Fibroblast of skin of right quadriceps (primary cell): ENCODE measurements at regions not wholly inside any gene's neighbourhood (a gene's known extent, or its start where the extent isn't known, plus 50 kb on each side); places are given as distances from the start of the nearest gene placed in this dataset.

Experiments
- DNase-seq: peaks from one replicate; pipeline ENCODE4 v3.0.0-alpha.2; 2013

DNA sequence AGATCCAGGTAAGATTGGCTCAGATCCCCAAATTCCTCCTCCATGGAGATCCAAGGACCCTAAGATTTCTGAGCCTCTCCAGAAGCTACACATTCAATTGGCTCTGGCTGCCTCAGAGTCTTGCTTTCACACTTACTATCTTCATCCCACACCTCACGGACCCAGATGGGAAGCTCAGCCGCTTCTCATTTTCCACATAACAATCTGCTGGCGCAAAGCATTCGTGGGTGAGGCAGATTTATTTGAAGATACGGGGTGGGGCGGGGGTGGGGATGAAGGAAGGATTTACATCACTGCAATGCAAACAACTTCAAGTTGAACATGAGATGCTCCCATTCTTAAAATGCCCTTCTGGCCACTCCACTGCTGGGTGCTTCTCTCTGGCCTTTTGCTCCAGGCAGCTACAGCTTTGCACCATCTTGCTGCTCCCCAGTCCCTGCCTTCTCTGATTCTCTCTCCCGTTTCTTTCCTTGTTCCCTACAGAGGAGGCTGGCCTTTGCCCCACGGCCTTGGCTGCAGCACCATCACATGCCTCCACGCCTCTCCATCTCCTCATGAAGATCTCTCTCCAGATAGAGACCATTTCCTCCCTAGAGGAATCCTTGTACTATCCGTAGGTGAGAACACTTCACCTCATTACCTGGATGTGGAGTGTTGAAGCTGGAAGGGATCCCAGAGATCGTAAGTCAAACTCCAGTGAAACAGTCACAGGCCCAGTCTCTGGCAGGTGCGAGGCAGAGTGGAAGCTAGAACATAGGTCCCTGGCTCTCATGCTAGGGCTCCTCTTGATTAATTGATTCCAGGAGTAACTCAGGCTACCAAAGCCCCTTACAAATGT is 175.9 kb downstream of the RPLP1 start:
- no peak for DNase-seq

DNA sequence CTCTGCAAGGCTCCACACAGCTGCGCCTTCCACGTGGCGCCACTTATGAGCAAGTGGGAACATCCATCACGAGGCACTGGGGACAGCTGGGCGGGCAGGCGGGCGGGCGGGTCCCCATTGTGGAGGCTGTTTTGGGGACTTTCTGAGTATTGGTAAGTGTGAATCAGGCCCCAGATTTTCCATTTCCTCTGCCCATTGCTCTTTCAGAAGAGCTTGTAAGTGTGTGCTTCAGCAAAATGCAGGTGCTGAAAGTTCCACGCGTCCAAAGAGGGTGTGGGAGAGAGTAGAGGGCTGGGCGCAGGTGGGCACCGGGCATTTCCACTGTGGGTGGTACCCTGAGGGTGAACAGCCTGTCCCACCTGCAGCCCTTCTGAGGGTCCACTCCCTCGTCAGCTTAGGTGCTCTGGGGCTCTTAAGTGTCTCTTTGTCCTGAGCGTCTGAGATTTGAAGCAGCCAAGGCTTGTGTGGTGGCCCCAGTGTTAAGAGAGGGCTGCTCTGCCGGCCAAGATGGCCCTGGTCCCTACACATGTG is 177.1 kb downstream of the RPLP1 start:
- DNase-seq: no peak

DNA sequence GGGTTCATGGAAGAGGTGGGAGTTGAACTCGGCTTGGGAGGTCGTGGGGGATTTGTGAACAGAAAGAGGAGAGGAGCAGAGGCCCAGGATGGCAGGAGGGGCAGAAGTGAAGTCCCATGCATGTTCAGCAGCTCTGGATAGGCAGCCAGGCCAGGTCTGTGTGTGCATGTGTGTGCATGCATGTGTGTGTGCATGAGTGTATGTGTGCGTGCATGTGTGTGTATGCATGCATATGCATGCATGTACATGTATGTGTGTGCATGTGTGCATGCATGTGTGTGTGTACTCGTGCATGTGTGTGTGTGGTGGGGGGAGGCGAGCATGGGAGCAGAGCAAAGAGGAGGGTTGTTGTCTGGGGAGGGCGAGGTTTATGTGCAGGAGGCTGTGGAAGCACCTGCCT is 178.4 kb downstream of the RPLP1 start:
- no peak for DNase-seq

DNA sequence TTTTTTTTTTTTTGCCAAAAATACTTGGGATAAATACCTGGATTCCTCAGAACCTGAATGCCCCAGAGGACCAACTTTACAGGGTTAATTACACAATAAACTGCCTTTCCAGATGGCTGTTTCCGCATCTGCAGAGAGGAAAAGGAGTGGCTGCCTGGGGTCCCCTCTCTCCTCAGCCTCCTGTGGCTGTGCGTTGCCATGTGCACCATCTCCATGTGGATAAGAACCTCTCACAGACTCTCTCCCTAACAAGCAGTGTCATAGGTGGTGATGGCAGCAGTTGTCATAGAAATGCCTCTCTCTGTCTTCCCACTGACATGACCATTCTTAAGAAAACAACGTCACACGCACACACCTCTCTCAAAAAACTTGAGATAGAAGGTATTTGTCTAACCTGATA is 179.4 kb downstream of the RPLP1 start:
- DNase-seq: no peak

DNA sequence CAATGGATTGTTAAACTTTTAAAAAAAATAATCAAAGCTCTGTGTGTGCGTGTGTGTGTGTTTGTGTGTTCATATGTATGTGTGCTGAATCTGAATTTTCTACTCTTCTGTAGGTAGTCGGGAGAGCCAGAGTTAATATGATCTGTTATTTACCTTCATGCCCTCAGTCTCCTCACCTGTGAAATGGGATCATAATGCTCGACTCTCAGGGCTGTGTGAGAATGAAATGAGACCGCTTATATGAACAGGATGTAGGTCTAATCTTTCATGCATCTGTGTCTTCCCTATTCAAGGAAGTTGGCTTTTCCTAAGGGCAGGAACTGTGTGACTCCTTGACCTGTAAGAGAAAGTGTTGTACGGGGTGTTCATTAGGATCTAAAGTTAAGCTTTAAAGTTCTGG is 182.2 kb downstream of the RPLP1 start:
- no peak for DNase-seq

DNA sequence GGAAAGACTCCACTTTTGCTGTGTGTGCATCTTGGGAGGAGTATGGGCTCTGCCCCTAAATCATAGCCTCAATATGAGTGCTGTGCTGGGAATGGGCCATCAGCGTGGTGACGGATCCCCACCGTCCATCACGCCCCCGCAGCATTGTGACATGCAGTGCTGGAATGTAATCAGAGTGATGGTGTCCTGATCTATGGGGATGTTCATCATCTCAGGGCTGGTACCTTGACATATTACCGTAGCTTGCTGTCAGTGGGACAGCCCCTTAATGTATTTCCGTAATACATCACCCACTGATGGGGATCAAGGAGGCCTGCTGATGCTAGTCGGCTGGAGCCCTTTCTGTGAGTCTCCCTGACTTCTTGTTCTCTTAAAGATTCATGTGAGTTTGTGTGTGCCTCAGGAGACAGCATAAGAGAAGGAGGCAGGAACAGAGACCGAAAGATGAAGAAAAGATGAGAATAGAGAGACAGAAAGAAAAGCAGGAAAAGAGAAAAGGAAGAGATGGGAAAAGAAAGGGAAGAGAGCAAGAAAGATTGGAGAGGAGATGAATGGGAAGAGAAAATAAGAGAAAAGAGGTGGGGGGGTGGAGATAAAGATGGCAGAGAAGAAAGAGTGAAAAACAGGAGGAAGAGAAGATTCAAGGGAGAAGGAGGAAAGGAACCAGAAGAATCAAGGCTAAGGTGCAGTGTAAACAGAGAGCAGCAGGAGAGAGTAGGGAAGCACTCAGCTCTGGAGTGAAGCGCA is 183.7 kb downstream of the RPLP1 start:
- DNase-seq: no peak

DNA sequence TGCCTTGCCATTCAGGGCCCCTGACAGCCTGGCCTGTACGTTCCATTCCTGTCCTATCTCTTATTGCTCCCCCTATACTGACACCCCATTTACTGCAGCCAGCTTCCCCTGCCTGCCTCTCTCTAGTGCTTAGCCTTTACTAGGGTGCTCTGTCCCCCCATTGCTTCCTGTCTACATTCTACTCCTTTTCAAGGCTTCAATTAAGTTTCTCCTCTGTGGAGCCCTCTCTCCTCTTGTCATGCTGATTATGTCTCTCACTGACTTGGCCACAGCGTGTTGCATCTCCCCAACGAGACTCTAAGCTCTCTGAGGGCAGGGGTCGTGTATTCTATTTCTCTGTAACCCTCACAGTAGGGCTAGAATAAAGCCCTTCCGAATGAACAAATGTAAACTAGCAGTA is 185.2 kb downstream of the RPLP1 start:
- DNase-seq: no peak

DNA sequence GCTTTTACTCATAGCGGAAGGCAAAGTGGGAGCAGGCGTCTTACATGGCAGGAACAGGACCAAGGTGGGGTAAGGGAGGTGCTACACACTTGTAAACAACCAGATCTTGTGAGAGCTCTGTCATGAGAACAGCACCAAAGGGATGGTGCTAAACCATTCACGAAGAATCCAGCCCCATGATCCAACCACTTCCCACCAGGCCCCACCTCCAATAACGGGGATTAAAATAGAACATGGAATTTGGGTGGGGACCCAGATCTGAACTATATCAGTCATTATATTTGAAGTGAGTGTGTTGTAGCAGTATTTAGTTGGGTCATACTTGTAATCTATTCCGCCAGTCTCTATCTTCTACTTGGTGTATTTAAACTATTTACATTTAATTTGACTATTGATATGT is 190.9 kb downstream of the RPLP1 start:
- no peak for DNase-seq

DNA sequence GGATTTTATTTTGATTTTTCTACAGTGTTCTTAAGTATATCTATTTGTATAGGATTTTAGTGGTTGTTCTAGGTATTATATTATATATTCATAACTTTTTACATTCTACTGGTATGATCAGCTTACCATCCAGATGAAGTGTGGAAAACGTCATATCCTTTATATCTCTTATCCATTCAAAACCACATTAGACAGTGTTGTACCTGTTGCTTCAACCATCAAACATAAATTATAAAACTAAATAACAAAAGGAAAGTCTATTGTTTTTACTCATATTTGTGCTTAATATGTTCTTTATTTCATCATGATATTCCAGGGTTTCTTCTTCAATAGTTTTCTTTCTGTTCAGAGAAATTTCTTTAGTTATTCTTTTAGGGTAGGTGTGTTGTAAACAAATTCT is 191.4 kb downstream of the RPLP1 start:
- DNase-seq: no peak

DNA sequence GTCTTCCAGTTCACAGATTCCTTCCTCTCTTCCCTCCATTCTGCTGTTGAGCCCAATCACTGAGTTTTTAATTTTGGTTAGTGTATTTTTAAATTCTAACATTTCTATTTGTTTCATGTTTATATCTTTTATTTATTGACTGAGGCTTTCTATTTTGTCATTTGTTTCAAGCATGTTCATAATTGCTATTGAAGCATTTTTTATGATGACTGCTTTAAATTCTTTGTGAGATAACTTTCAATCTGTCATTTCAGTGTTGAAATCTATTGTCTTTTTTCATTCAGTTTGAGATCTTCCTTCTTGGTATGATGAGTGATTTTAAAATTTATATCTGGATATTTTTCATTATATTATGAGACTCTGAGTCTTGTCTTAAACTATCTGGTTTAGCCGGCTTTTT is 192.3 kb downstream of the RPLP1 start:
- DNase-seq: no peak

DNA sequence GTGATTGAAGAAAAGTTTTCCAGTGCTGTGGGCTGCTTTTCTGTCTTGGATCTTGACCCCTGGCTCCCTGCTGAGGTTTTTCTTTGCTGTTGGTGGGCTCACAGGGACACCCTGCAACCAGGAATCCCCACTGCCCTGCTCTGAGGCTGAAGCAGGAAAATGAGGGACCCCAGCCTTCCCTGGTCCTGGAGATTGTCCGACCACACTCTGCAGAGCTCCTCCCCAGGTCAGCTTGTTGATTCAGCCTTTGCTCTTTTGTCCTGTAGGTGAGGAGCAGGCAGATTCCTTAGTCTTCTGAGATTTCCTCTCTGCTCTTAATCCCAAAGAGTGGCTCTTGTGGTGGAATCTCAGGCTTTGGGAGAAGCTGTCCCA is 194.5 kb downstream of the RPLP1 start:
- no peak for DNase-seq

DNA sequence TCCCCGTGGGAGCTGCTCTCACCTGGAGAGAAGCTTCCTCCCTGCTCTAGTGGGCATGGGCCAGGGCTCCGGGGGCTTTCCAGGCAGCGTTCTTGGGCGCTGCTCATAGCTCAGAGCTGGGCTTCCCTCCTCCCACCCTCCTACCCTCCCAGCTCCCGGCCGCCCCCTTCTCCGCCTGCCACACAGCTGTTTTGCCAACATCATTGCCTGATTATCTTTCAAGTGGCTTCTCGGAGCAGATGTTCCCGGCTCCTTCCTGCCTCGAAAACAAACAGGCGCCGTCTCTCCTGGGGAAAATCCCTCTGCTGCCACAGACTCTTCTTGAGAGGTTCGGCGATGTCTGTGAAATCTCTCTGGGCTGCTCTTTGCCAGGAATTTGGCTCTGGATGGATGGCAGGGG is 195.6 kb downstream of the RPLP1 start:
- DNase-seq: no peak

DNA sequence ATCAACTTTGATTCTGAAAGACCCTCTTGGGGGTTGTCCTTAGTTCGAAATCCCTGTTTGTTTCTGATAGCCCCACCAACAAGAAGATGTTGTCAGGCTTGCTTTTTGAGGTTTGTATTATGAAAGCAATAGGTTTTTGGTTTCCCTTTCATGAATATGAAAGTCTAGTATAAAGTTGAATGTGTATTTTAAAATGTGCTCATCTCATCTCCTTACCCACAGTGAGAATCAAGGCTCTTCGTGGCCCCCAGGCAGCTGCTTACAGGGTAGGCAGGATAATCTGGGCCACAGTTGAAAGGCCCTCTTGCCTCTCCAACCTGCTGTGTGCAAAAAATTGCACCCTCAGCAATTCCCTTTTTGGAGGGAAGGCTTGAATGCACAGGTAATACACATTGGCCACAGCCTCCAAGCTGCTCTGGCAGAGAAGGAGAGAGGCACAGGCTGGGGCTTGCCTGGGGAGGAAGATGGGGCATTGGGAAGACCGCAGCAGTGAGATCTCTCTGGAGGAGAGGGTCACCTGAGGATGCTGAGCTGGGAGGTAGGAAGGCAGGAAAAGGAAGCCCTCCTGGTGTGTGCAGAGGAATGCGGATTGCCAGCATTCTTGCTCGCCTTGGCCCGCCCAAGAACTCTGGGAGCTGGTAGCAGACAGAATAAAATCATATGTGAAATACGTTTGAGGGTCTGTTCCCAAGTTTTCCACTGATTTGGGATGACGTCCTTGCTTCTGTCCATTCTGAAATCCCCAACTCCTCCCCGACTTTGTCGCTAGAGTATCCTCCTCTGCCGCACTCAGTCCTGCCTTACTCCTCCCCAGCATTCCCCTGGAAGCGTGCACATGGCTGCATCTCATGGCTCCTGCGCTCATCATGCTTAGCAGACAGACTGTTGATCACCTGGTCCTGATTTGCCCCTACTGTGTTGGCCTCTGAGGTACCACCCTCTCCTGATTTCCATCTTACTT is 196.4 kb downstream of the RPLP1 start:
- DNase-seq: no peak

DNA sequence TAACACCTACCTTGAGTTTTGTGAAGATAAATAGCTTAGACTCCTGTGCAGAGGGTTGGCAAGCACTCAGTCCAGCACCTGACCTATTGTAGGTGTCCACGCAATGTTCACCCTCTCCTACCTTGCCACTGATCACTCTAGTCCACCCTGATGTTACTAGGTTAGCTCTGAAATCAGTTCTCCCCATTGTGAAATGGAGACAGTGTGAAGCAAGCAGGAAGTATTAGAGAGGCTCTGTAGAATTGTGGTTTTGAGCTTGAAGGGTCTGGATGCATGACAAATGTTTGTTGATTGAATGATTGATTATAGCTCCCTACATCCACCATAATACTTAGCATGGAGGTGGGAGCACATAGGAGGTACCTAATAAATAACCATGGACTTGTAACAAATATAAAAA is 199.7 kb downstream of the RPLP1 start:
- no peak for DNase-seq

DNA sequence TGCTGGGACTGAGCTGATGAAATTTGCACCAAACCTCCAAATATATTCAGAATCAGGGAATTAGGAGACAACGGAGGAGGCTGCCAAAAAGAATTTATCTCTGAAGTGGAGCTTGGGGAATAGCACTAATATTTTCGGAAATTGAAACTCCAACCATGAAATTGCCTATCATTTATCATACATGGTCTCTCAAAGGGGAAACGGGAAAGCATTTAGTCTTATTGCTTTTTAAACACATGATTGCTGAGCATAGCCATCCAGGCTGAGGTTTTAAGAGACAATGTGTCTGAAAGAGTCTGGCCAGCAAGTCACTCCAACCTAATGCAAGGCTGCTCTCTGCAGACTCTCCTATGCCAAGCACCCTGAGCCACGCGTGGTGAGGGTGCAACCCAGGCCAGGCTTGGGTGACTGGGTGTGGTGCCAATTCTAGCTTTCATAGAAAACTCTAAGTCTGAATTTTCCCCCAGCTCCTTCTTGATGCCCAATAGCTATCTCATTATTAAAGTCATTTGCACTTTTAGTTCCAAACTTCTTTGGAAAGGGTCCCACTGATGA is 200.2 kb downstream of the RPLP1 start:
- DNase-seq: no peak

DNA sequence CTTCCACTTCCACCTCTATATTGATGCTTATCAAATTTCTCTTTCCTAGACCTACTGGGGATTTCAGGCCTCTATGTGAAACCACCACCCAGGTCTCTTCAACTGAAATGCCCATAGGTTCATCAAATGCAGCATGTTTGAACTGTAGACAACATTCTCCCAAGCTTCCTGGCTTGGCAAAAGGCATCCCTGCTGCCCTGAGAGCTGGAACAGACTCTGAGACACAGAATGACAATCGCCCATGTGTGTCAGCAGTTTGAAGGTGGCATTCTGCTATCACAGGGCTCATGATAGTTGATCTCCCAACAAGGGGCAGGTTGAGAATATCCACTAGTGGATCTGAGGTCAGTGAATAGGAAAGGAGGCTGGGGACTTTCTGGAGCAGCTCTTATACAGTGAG is 200.7 kb downstream of the RPLP1 start:
- DNase-seq: no peak

DNA sequence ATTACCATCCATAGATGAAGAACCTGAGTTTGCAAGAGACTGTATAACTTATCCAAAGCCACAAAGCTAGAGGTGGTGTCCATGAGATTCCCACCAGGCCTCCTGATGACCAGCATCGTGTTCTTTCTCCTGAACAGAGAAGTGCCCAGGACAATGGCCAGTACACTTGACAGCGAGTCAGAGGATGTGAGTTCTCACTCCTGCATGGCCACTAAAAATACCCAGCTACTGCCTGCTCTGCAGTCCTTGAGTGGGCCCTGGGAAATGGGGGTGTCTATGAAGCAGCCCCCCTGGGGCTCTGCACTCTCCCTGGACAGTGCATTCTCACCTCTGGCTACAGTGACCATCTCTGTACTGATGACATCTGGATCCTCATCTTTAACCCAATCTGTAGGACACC is 201.2 kb downstream of the RPLP1 start:
- DNase-seq: no peak

DNA sequence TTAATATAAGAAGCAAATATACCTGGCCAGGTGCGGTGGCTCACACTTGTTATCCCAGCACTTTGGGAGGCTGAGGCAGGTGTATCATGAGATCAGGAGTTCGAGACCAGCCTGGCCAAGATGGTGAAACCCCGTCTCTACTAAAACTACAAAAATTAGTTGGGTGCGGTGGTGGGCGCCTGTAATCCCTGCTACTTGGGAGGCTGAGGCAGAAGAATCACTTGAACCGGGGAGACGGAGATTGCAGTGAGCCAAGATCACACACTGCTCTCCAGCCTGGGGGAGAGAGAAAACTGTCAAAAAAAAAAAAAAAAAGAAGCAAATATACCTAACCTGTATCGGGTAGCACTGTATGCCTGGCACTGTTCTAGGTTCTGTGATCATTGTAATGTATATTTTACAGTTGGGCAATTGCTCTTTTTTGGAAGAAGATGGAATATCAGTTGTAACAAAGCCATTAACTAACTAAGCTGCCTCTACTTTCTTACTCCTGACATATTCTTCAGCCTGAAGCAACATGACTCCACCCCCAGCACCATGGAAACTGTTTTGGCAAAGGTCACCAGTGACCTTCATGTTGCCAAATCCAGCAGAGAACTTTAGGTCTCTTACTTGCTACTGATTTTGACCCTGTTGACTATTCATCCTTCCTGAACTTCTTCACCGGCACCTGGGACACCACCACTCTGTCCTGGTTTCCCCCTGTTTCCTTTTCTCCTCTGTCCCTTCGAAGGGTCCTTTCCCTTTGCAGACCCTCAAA is 203.8 kb downstream of the RPLP1 start:
- DNase-seq: no peak

DNA sequence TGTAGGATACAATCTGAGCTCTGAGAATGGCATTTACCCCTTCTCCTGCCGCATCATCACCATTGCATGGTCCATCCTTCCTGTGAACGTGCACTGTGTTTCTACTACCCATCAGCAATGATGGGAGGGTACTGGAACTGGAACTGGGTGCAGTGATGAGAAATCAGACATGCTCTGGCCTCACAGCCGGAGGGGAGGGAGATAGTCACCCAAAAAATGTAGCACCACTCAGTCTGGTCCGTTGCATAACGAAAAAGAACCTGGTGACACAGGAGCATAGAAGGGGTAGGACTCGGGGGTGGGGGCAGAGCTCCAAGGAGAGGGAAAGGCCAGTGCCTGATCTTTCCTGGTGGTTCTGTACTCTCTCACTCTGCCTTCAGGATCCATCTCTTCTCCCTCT is 205.0 kb downstream of the RPLP1 start:
- no peak for DNase-seq

DNA sequence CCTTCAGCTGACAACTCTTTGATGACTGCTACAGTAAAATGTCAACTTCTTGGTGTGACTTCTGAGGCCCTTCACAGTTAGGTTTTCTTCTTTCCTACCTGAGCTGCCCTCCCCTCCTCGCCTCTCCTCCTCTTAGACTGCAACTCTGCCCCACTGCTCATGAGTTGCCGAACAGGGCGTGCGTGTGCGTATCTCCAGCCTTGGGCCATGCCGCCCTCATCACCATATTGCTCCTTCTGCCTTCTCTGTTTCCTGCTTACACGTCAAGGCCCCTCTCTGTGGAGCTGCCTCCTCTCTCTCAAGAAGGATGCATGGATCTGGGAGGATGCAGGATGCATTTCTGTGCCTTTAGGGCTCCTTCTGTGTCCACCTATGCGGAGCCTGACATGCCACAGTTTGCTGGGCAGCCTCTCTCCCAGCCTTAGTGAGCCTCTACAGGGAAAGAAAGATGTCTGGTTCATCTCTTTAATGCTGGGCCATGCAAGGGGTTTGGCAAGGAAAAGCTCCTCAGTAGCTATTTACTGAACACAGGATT is 205.9 kb downstream of the RPLP1 start:
- DNase-seq: no peak

DNA sequence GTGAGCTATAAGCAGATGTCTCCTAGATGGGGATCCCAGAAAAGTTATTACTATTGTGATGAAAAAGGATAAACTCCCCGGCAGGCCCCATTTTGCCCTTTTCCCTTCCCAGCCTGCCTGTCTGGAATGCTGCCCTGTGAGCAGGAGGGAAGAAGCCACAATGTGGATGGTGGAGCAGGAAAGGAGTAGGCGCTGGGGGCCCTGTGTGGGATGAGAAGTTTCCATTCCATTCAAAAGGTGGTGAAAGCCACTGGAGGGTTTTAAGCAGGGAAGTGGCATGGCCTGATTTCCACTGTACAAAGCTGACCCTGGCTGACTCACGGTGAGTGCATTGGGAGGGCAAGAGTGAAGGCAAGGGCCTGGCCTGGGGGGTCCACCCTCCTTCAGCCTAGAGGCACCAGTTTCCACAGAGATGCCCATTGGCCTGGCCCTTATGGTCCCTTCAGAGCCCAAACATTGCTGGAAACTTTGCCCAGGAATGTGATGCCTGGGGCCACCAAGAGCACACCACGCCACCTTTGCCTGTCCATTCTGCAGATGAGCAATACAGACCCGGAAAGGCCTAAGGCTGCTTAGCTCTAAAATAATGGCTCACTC is 206.9 kb downstream of the RPLP1 start:
- DNase-seq: no peak
